H9 (cell line): ENCODE measurements at regions not wholly inside any gene's neighbourhood (a gene's known extent, or its start where the extent isn't known, plus 50 kb on each side); places are given as distances from the start of the nearest gene placed in this dataset.

Source experiments
- DNase-seq: peaks from one replicate; pipeline ENCODE4 v3.0.0-alpha.2; 2017
- H2AFZ ChIP-seq: one replicate; pipeline ENCODE4 v1.6.1; 2013; ENCODE audit warnings: mild to moderate bottlenecking, low read length, control low read depth, moderate library complexity
- H2AK5ac ChIP-seq: 2 replicates; pipeline ENCODE4 v1.6.1; 2013; ENCODE audit warnings: low read length, control low read depth, mixed read lengths; ENCODE audit not compliant: insufficient read length
- H2BK120ac ChIP-seq: one replicate; pipeline ENCODE4 v1.6.1; 2013; ENCODE audit warnings: low read depth, mild to moderate bottlenecking, low read length, control low read depth, inconsistent platforms; ENCODE audit not compliant: poor library complexity, severe bottlenecking
- H2BK12ac ChIP-seq: 2 replicates; pipeline ENCODE4 v1.6.1; 2013; ENCODE audit warnings: low read length, control low read depth, mixed read lengths, low read depth; ENCODE audit not compliant: insufficient read length
- H2BK15ac ChIP-seq: 2 replicates; pipeline ENCODE4 v1.6.1; 2013; ENCODE audit warnings: low read depth, low read length, control low read depth
- H2BK20ac ChIP-seq: one replicate; pipeline ENCODE4 v1.6.1; 2013; ENCODE audit warnings: low read depth, mild to moderate bottlenecking, low read length, control low read depth, inconsistent platforms; ENCODE audit not compliant: poor library complexity, severe bottlenecking
- H2BK5ac ChIP-seq: 2 replicates; pipeline ENCODE4 v1.6.1; 2013; ENCODE audit warnings: low read length, control low read depth, mixed read lengths; ENCODE audit not compliant: insufficient read length
- H3K14ac ChIP-seq: 2 replicates; pipeline ENCODE4 v1.6.1; 2013; ENCODE audit warnings: low read length, control low read depth; ENCODE audit not compliant: insufficient read depth
- H3K18ac ChIP-seq: 2 replicates; pipeline ENCODE4 v1.6.1; 2013; ENCODE audit warnings: low read depth, mild to moderate bottlenecking, mixed read lengths, low read length, control low read depth; ENCODE audit not compliant: insufficient read length
- H3K23ac ChIP-seq: 2 replicates; pipeline ENCODE4 v1.6.1; 2013; ENCODE audit warnings: low read length, control low read depth, mixed read lengths, low read depth; ENCODE audit not compliant: insufficient read length
- H3K23me2 ChIP-seq: 2 replicates; pipeline ENCODE4 v1.6.1; 2013; ENCODE audit warnings: low read depth, mild to moderate bottlenecking, mixed read lengths, low read length, control low read depth; ENCODE audit not compliant: insufficient read length, poor library complexity, severe bottlenecking
- H3K27ac ChIP-seq: 2 replicates; pipeline ENCODE4 v1.5.1; 2013; ENCODE audit warnings: low read length, control low read depth, mixed read lengths, low read depth; ENCODE audit not compliant: insufficient read length
- H3K27me3 ChIP-seq: 2 replicates; pipeline ENCODE4 v1.6.1; 2013; ENCODE audit warnings: low read length, control low read depth, inconsistent platforms; ENCODE audit not compliant: insufficient read depth
- H3K4ac ChIP-seq: 2 replicates; pipeline ENCODE4 v1.6.1; 2013; ENCODE audit warnings: low read depth, mild to moderate bottlenecking, control low read depth, inconsistent platforms, low read length, moderate library complexity
- H3K4me1 ChIP-seq: 2 replicates; pipeline ENCODE4 v1.6.1; 2013; ENCODE audit warnings: low read length, control low read depth, inconsistent platforms; ENCODE audit not compliant: insufficient read depth
- H3K4me2 ChIP-seq: 2 replicates; pipeline ENCODE4 v1.6.1; 2013; ENCODE audit warnings: low read length, control low read depth, mixed read lengths; ENCODE audit not compliant: insufficient read length, insufficient read depth
- H3K56ac ChIP-seq: 2 replicates; pipeline ENCODE4 v1.6.1; 2013; ENCODE audit warnings: low read depth, mild to moderate bottlenecking, mixed read lengths, low read length, control low read depth; ENCODE audit not compliant: insufficient read length
- H3K79me1 ChIP-seq: 2 replicates; pipeline ENCODE4 v1.6.1; 2013; ENCODE audit warnings: low read depth, mild to moderate bottlenecking, moderate library complexity, low read length, control low read depth, inconsistent platforms; ENCODE audit not compliant: insufficient read depth, poor library complexity, severe bottlenecking
- H3K79me2 ChIP-seq: 2 replicates; pipeline ENCODE4 v1.6.1; 2013; ENCODE audit warnings: low read length, control low read depth, inconsistent platforms; ENCODE audit not compliant: insufficient read depth
- H3K9ac ChIP-seq: 2 replicates; pipeline ENCODE4 v1.6.1; 2013; ENCODE audit warnings: low read length, control low read depth, mixed read lengths; ENCODE audit not compliant: insufficient read length; ENCODE audit errors: extremely low read depth
- H3K9me3 ChIP-seq: one replicate; pipeline ENCODE4 v1.6.1; 2013; ENCODE audit warnings: low read depth, low read length, inconsistent platforms; ENCODE audit not compliant: control insufficient read depth
- H3T11ph ChIP-seq: one replicate; pipeline ENCODE4 v1.6.1; 2013; ENCODE audit warnings: mild to moderate bottlenecking, low read length, control low read depth, inconsistent platforms
- H4K20me1 ChIP-seq: one replicate; pipeline ENCODE4 v1.6.1; 2013; ENCODE audit not compliant: control insufficient read depth, insufficient read length, insufficient read depth
- H4K5ac ChIP-seq: 2 replicates; pipeline ENCODE4 v1.6.1; 2013; ENCODE audit warnings: low read depth, mild to moderate bottlenecking, mixed read lengths, low read length, control low read depth; ENCODE audit not compliant: insufficient read length
- H4K8ac ChIP-seq: replicated peaks from 2 replicates; pipeline ENCODE4 v1.6.1; 2013; ENCODE audit warnings: low read length, control low read depth, mixed read lengths, low read depth; ENCODE audit not compliant: insufficient read length
- H4K91ac ChIP-seq: 2 replicates; pipeline ENCODE4 v1.6.1; 2013; ENCODE audit warnings: low read depth, mild to moderate bottlenecking, moderate library complexity, mixed read lengths, low read length, control low read depth; ENCODE audit not compliant: insufficient read length
- H3K27ac Mint-ChIP-seq, 3 experiments: 2 replicates in 2 of 3; 3 replicates in 1 of 3; pipeline ENCODE4 v1.8.0; 2020 to 2021; ENCODE audit warnings: mixed read lengths in 3 of 3, mild to moderate bottlenecking in 1 of 3, moderate library complexity in 1 of 3
- H3K27me3 Mint-ChIP-seq: 2 replicates; pipeline ENCODE4 v1.8.0; 2021; ENCODE audit warnings: low read depth, mild to moderate bottlenecking, moderate library complexity, mixed read lengths
- H3K36me3 Mint-ChIP-seq, 3 experiments: 2 replicates in 2 of 3; 3 replicates in 1 of 3; pipeline ENCODE4 v1.8.0; 2020 to 2021; ENCODE audit warnings: low read depth in 3 of 3, mixed read lengths in 3 of 3; ENCODE audit not compliant: insufficient read depth in 1 of 3
- H3K4me1 Mint-ChIP-seq, 2 experiments: 2 replicates each; pipeline ENCODE4 v1.8.0; 2020; ENCODE audit warnings: mixed read lengths in 2 of 2
- H3K4me3 Mint-ChIP-seq, 2 experiments: 2 replicates in 1 of 2; 3 replicates in 1 of 2; pipeline ENCODE4 v1.8.0; 2020 to 2021; ENCODE audit warnings: mild to moderate bottlenecking in 2 of 2, mixed read lengths in 2 of 2, moderate library complexity in 1 of 2
- H3K9me3 Mint-ChIP-seq, 2 experiments: 2 replicates in 1 of 2; 3 replicates in 1 of 2; pipeline ENCODE4 v1.8.0; 2020; ENCODE audit warnings: mild to moderate bottlenecking in 2 of 2, mixed read lengths in 2 of 2, moderate library complexity in 1 of 2
- CTCF ChIP-seq: fragments of 200-600 bp; sonication (generic); conservative IDR thresholded peaks from 3 replicates; pipeline ENCODE4 v1.8.0; 2021; ENCODE audit warnings: antibody characterized with exemption, mild to moderate bottlenecking
- WGBS: extraction: QIAGEN DNeasy Blood & Tissue Kit; methylation state at CpG from one replicate; pipeline ENCODE4 v1.1.7; 2013; ENCODE audit warnings: missing lambda C conversion rate, low lambda C conversion rate, mixed read lengths; ENCODE audit not compliant: insufficient read length; ENCODE audit errors: extremely low coverage; 5-methylcytosine and 5-hydroxymethylcytosine counted together

GRCh38 chr3:64970634-64971033 lies 282.8 kb upstream of the ADAMTS9 start:
- Histone ChIP-seq H3K79me1 (no peaks in the 10 kb centered on the region), H2AK5ac (no peak overlapping the region), H2BK20ac (no peak overlapping the region), H2BK120ac (no peak overlapping the region), H3K56ac (no peak overlapping the region), H3K18ac (no peak overlapping the region), H4K8ac (no peak overlapping the region), H2AFZ (no peak overlapping the region), H3K27ac (no peak overlapping the region), H2BK12ac (no peak overlapping the region), H3K4me1 (no peaks in the 10 kb centered on the region), H3K4me2 (no peak overlapping the region), H3K27me3 (no peaks in the 10 kb centered on the region), H3K9ac (no peak overlapping the region), H3T11ph (no peak overlapping the region), H2BK5ac (no peak overlapping the region), H3K23me2 (no peaks in the 10 kb centered on the region), H3K14ac (no peak overlapping the region), H3K9me3 (no peaks in the 10 kb centered on the region), H4K91ac (no peak overlapping the region), H4K20me1 (no peaks in the 10 kb centered on the region), H2BK15ac (no peak overlapping the region), H3K4ac (no peak overlapping the region), H3K79me2 (no peaks in the 10 kb centered on the region), H4K5ac (no peak overlapping the region), H3K23ac (no peak overlapping the region)
- no peak overlapping the region for H3K27ac Mint-ChIP-seq
- no peak for TF ChIP-seq CTCF
- H3K9me3 Mint-ChIP-seq, result no peaks in the 10 kb centered on the region
- no CpG with 5 or more reads among the region's 3 CpGs for WGBS
- H3K36me3 Mint-ChIP-seq, result no peaks in the 10 kb centered on the region
- no peak for DNase-seq
- H3K4me3 Mint-ChIP-seq, result no peak overlapping the region
- peaks cover 4 to 7% of the 10 kb centered on the region in 2 experiments; a peak in 1 of 4 replicates for H3K4me1 Mint-ChIP-seq
- no peaks in the 10 kb centered on the region for H3K27me3 Mint-ChIP-seq
